ENCODE measurements at regions not wholly inside any gene's neighbourhood (a gene's known extent, or its start where the extent isn't known, plus 50 kb on each side); places are given as distances from the start of the nearest gene placed in this dataset.

DNA sequence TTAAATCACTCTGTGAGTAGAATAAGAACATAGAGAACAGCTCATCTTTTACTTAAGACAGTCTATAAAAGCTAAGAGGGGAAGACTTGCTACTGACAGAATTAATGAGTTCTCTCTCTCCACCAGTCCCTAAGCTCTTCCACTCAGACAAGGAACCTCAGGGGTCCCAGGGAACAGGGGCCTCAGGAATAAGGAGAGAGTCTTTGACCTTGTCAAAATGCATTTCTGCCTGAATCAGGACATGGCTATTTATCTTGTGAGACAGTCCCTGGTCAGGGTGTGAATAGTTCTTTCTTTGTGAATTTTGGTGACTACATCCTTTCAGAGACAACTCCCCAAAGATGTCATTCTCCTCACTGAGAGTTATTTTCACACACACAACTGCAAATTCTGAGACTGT lies 218.7 kb upstream of the HS3ST1 start:
- TF ChIP-seq, protein P1, sequence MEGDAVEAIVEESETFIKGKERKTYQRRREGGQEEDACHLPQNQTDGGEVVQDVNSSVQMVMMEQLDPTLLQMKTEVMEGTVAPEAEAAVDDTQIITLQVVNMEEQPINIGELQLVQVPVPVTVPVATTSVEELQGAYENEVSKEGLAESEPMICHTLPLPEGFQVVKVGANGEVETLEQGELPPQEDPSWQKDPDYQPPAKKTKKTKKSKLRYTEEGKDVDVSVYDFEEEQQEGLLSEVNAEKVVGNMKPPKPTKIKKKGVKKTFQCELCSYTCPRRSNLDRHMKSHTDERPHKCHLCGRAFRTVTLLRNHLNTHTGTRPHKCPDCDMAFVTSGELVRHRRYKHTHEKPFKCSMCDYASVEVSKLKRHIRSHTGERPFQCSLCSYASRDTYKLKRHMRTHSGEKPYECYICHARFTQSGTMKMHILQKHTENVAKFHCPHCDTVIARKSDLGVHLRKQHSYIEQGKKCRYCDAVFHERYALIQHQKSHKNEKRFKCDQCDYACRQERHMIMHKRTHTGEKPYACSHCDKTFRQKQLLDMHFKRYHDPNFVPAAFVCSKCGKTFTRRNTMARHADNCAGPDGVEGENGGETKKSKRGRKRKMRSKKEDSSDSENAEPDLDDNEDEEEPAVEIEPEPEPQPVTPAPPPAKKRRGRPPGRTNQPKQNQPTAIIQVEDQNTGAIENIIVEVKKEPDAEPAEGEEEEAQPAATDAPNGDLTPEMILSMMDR (IDR thresholded peaks at IDR 0.05): no peak
- TF ChIP-seq ZFX (IDR thresholded peaks at IDR 0.05; ENCODE audit: borderline replicate concordance): no peak
